GF-D8 (cell line): ENCODE measurements at regions not wholly inside any gene's neighbourhood (a gene's known extent, or its start where the extent isn't known, plus 50 kb on each side); places are given as distances from the start of the nearest gene placed in this dataset.
"Not testable (repeated sequence)": the region's sequence is repeated elsewhere in the genome, so short reads cannot be mapped to it uniquely, and the experiment has no call there.

Experiments
- DNase-seq: peaks from one replicate; lab custom pipeline; 2025; lab: John Stamatoyannopoulos, UW

DNA sequence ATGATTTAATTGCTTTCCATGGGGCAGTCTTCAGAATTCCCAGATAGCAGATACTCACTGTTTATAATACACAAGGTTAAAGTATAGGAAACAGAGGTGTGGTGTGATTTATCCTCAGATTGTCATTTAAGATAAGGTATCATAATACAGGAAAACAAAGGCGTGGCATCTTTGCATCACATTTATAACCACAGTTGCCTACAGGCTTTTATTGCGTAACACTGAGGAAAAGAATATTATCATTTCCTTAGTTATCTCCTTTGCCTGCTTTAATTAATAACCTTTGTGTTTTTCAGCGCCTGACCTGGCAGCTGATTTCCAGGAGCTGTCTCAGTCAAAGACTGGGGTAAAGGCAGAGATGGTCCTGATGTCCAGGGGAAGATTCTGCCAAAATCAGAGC, 68.8 kb downstream of the SSX7 start:
- no peak for DNase-seq

DNA sequence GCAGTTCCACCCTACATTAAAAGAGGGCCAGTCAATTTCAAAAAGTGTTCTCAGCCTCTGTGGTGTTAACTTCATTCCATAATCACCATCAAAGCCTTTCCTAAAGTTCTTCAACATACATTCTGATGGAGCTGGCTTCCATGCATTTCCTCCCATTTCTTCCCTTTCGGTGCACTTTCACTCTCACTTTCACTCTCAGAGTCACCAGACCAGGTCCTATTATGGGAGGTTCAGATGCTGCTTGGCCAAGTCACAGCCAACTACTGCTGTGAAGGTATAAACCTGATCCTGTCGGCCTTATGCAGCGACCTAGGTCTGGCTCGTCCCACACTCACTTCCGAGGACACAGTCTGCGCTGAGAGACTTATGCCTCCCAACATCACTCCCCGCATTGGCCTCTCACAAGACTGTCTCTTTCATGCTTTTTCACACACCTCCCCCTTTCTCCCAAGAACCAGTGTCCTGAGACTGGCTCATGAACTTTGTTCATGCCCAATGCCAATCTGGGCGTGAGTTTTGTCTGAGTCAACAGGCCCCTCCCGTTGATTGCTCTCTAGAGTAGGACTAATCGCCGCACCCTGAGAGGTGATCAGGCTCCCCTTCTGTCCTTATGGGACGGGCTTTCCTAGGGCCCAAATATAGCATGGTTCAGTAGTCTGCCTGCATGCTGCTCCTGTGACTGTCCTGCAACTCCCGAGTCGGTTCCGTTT, 60.8 kb upstream of the XAGE1B start:
- DNase-seq: no peak

DNA sequence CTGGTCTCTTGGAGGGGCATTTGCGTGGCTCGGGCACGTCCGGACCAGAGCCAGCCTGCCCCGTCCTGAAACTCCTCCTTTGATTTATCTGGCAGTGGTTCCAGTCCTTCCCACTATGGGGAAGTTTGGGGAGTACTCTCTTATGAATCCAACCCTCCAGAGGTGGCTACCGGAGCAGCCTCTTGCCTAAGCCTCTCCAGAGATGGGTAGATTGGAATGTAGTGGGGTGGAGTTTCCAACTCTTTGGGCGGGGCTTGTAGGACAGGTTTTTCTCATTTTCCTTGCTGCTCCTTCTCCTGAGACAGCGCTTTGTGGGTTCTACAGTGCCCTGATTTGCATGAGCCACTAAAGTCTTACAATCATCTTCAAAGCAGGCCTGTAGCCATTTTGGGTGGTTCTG, 60.1 kb upstream of the XAGE1B start:
- no peak for DNase-seq

DNA sequence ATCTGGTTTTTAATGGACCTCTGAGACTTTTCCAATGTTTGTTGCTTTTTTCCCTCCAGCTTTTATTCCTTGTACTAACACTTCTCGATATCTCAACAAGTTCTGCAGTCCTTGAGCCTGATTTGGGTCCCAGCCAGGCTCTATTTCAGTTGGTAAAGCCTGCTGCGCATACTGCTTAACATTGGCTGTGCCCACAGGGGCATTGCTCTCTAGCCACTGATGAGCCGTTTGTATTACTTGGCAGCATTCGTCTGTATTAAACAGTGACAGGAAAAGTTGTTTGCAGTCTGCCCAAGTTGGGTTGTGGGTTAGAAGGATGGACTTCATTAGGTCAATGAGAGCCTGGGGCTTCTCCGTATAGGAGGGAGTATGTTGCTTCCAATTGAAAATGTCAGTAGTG, 59.6 kb upstream of the XAGE1B start:
- DNase-seq: no peak

DNA sequence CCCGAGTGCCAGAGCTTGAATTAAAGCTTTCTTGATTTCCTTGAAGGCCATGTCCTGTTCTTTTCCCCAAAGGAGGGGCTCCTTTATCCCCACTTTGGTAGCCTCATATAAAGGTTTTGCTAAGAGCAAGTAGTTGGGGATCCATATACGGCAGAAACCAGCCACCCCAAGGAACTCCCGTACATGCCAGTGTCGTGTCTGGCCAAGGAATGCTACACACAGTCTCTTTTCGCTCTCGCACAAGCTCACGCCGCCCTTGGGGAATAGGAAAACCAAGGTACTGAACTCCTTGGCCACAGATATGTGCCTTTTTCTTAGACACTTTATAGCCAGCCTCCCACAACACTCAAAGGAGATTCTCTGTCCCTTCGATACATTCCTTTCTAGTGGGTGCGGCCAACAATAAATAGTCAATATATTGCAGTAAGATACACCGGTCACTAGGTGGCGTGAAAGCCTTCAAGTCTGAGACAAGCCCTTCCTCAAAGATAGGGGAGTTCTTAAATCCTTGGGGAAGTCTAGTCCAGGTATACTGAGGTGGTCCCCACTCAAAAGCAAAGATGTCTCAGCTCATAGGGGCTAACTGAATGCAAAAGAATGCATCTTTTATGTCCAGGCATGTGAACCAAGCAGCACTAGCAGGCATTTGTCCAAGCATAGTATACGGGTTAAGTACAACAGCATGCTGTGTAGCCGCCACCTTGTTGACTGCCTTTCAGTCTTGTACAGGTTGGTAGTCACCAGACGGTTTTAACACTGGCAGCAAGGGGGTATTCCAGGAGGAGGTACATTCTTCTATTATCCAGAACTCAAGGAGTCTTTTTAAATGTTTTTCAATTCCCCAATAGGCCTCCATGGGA, 57.8 kb upstream of the XAGE1B start:
- peak; percentile 1 for DNase-seq

DNA sequence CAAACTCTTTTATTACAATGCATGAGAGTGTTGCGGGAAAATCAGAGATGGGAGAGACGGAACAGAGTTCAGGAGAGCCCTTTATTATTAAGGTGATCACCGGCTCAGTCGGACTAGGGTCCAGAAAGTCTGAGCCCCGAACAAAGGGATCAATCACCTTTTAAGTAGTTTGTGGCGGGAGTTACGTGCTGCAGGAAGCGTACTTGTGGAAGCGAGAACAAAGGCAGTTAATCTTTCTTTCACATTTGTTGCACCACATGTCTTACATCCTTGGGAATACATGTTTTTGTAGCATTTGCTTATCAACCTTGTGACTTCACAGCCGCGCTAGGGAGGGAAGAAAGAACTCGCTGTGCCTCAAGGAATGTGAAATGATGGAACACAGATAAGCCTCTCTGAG, 51.3 kb upstream of the XAGE1B start:
- DNase-seq: not testable (repeated sequence)
